ENCODE measurements at regions not wholly inside any gene's neighbourhood (a gene's known extent, or its start where the extent isn't known, plus 50 kb on each side); places are given as distances from the start of the nearest gene placed in this dataset.

DNA sequence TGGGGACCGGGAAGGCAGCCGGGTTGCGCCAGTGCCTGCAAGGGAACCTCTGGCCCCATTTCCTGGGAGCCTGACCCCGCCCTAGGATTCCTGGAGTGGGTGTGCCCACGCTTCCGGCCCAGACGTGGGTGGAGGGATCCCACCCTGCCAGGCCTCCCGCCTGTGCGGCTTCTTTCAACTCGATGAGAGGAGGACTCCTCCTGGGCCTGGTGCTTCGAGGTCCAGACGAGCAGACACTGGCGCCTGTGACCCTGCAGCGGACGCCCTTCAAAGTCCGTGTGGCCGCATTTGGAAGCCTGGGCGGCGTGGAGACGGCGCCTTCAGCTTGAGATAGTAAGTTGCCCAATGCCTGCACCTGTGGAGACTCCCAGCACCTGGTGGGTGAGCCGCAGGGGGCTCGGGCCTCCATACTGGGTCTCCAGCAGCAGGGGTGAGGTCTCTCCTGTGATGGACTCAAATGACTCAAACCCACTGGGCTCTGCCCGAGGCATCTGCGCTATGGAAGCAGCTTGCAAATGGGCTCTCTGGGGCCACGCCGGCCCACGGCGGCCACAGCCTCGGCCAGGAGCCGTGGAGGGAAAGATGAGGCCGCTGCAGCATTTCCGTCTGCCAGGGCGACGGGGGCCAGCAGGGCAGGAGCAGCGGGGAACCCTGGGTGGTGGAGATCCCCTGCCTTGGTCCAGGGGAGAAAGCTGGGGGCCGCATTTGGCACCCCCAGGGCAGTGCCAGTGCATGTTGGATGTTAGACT is 64.3 kb upstream of the PPARA start:
- no peak overlapping the region for H3K23ac ChIP-seq (ENCODE audit: low read depth, low read length)
- H2BK15ac ChIP-seq (ENCODE audit: low read depth, low read length) = no peak overlapping the region
- no peak for ATAC-seq (ENCODE audit: low read depth)
- no peaks in the 10 kb centered on the region for H3K27me3 ChIP-seq (ENCODE audit: control insufficient read depth, insufficient read depth, low read length)
- peaks cover 44% of the 10 kb centered on the region for H3K36me3 ChIP-seq (ENCODE audit: control insufficient read depth, insufficient read depth, low read length)
- peaks cover 9 to 72% of the 10 kb centered on the region in 2 experiments; a peak in 3 of 4 replicates for H3K79me1 ChIP-seq (ENCODE audit: low read depth in 1 of 2, low read length in 2 of 2)
- H2AK9ac ChIP-seq (replicated peaks; ENCODE audit: low read depth, low read length, poor library complexity) = peak overlapping the region; percentile 81
- dilution Hi-C loops (cut with HindIII; ENCODE audit: low sequenced_read_pairs, unreplicated experiment) (no loop called here), in situ Hi-C loops (cut with MboI; ENCODE audit: low sequenced_read_pairs) (no loop called here), intact Hi-C loops (cut with micrococcal nuclease) (no loop called here)
- no peak overlapping the region; a peak in 1 of 4 replicates for H4K8ac ChIP-seq (ENCODE audit: low read depth in 2 of 2, low read length in 2 of 2)
- ChIA-PET CTCF (no interaction called here), POLR2A (ENCODE audit: unreplicated experiment) (no interaction called here)
- peak overlapping the region; percentile 74 for H3K27ac ChIP-seq (ENCODE audit: insufficient read depth, low read length)
- H4K91ac ChIP-seq (ENCODE audit: insufficient read depth, low read depth, low read length) = no peak overlapping the region; the same call in 1 of the 2 replicates
- peaks cover 41% of the 10 kb centered on the region for H3K4me1 ChIP-seq (ENCODE audit: control insufficient read depth, insufficient read depth, low read length)
- TF ChIP-seq SMC3 (IDR thresholded peaks at IDR 0.05; ENCODE audit: low read depth, low read length) (no peak), MXI1 (IDR thresholded peaks at IDR 0.05; ENCODE audit: borderline replicate concordance, low read depth, low read length) (no peak), CHD1 (IDR thresholded peaks at IDR 0.05; ENCODE audit: low read depth, low read length) (no peak), MAZ (IDR thresholded peaks at IDR 0.05; ENCODE audit: borderline replicate concordance, low read depth, low read length) (no peak), FOS (IDR thresholded peaks at IDR 0.05; ENCODE audit: low read depth, low read length) (no peak), NFE2L2 (IDR thresholded peaks at IDR 0.05; ENCODE audit: low read depth, low read length) (no peak), RFX5 (IDR thresholded peaks at IDR 0.05; ENCODE audit: low read depth, low read length) (no peak), MAFK (IDR thresholded peaks at IDR 0.05; ENCODE audit: low read depth, low read length) (no peak), RCOR1 (IDR thresholded peaks at IDR 0.05; ENCODE audit: insufficient replicate concordance, low read length) (no peak), CEBPB (IDR thresholded peaks at IDR 0.05; ENCODE audit: low read depth, low read length) (no peak), BHLHE40 (IDR thresholded peaks at IDR 0.05; ENCODE audit: low read depth, low read length) (no peak), POLR2A (IDR thresholded peaks at IDR 0.05; ENCODE audit: low read depth, low read length) (no peak), RAD21 (IDR thresholded peaks at IDR 0.05; ENCODE audit: low read length) (no peak)
- TF ChIP-seq, protein P1, sequence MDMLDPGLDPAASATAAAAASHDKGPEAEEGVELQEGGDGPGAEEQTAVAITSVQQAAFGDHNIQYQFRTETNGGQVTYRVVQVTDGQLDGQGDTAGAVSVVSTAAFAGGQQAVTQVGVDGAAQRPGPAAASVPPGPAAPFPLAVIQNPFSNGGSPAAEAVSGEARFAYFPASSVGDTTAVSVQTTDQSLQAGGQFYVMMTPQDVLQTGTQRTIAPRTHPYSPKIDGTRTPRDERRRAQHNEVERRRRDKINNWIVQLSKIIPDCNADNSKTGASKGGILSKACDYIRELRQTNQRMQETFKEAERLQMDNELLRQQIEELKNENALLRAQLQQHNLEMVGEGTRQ (IDR thresholded peaks at IDR 0.05; ENCODE audit: low read depth, low read length) = no peak
- TF ChIP-seq, protein P2, sequence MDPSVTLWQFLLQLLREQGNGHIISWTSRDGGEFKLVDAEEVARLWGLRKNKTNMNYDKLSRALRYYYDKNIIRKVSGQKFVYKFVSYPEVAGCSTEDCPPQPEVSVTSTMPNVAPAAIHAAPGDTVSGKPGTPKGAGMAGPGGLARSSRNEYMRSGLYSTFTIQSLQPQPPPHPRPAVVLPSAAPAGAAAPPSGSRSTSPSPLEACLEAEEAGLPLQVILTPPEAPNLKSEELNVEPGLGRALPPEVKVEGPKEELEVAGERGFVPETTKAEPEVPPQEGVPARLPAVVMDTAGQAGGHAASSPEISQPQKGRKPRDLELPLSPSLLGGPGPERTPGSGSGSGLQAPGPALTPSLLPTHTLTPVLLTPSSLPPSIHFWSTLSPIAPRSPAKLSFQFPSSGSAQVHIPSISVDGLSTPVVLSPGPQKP (IDR thresholded peaks at IDR 0.05; ENCODE audit: borderline replicate concordance, low read depth, low read length) = no peak
- TF ChIP-seq, protein P3, sequence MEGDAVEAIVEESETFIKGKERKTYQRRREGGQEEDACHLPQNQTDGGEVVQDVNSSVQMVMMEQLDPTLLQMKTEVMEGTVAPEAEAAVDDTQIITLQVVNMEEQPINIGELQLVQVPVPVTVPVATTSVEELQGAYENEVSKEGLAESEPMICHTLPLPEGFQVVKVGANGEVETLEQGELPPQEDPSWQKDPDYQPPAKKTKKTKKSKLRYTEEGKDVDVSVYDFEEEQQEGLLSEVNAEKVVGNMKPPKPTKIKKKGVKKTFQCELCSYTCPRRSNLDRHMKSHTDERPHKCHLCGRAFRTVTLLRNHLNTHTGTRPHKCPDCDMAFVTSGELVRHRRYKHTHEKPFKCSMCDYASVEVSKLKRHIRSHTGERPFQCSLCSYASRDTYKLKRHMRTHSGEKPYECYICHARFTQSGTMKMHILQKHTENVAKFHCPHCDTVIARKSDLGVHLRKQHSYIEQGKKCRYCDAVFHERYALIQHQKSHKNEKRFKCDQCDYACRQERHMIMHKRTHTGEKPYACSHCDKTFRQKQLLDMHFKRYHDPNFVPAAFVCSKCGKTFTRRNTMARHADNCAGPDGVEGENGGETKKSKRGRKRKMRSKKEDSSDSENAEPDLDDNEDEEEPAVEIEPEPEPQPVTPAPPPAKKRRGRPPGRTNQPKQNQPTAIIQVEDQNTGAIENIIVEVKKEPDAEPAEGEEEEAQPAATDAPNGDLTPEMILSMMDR (conservative IDR thresholded peaks at IDR 0.05; ENCODE audit: low read depth, low read length) = no peak
- H3K18ac ChIP-seq (ENCODE audit: low read depth, low read length) = no peak overlapping the region
- H2BK120ac ChIP-seq (ENCODE audit: low read depth, low read length) = no peak overlapping the region
- no peak for DNase-seq
- BruUV-seq (replicated peaks) = no TSS peak
- no peak overlapping the region for H4K5ac ChIP-seq (ENCODE audit: low read depth, low read length)
- no peak overlapping the region; the same call in 1 of the 2 replicates for H3K4ac ChIP-seq (ENCODE audit: low read depth, low read length)
- no peak overlapping the region for H3K56ac ChIP-seq (ENCODE audit: extremely low read depth, insufficient read depth, low read length)
- H3K9me1 ChIP-seq (ENCODE audit: insufficient read depth, low read length) = peaks cover 20% of the 10 kb centered on the region
- no peak overlapping the region for H2AFZ ChIP-seq (replicated peaks; ENCODE audit: low read length, poor library complexity)
- no peak overlapping the region for H2BK5ac ChIP-seq (ENCODE audit: low read depth, low read length, poor library complexity, severe bottlenecking)
- no peaks in the 10 kb centered on the region for H3K9me3 ChIP-seq (ENCODE audit: control insufficient read depth, insufficient read depth, low read length)
- H3K9ac ChIP-seq (ENCODE audit: low read depth, low read length) = no peak overlapping the region
- H3K14ac ChIP-seq (replicated peaks; ENCODE audit: low read depth, low read length) = no peak overlapping the region
- no peak overlapping the region for H3K4me3 ChIP-seq (ENCODE audit: insufficient read depth, low read depth, low read length)
- H4K20me1 ChIP-seq (ENCODE audit: insufficient read depth, low read length) = peaks cover 53% of the 10 kb centered on the region
- H2BK20ac ChIP-seq (ENCODE audit: low read depth, low read length) = no peak overlapping the region
- H3K4me2 ChIP-seq (ENCODE audit: low read depth, low read length) = no peak overlapping the region
- H2AK5ac ChIP-seq (ENCODE audit: low read depth, low read length) = no peak overlapping the region
- WGBS, 2 experiments (ENCODE audit: extremely low coverage in 2 of 2, insufficient read length in 1 of 2) = 90% methylated on average over 19 of the region's 37 CpGs; no CpG with 5 or more reads in 1 of the 2 experiments

Measured in IMR-90 (cell line).